GM21390 (cell line): ENCODE measurements at regions not wholly inside any gene's neighbourhood (a gene's known extent, or its start where the extent isn't known, plus 50 kb on each side); places are given as distances from the start of the nearest gene placed in this dataset.
"Not testable (repeated sequence)": the region's sequence is repeated elsewhere in the genome, so short reads cannot be mapped to it uniquely, and the experiment has no call there.

ENCODE experiments used
- ATAC-seq: cut with Tn5 transposase; IDR thresholded peaks from one replicate; pipeline ENCODE4 v1.9.1; 2021; ENCODE audit not compliant: unreplicated experiment

- not testable (repeated sequence) for ATAC-seq
Observed at GRCh38 chr2:91497129-91498064, 2805.9 kb downstream of the RPIA start.

- ATAC-seq = not testable (repeated sequence)
Observed at GRCh38 chr2:91498065-91498449, 2806.6 kb downstream of the RPIA start.

GRCh38 chr2:91498513-91499250 lies 2807.2 kb downstream of the RPIA start:
- ATAC-seq = not testable (repeated sequence)

DNA sequence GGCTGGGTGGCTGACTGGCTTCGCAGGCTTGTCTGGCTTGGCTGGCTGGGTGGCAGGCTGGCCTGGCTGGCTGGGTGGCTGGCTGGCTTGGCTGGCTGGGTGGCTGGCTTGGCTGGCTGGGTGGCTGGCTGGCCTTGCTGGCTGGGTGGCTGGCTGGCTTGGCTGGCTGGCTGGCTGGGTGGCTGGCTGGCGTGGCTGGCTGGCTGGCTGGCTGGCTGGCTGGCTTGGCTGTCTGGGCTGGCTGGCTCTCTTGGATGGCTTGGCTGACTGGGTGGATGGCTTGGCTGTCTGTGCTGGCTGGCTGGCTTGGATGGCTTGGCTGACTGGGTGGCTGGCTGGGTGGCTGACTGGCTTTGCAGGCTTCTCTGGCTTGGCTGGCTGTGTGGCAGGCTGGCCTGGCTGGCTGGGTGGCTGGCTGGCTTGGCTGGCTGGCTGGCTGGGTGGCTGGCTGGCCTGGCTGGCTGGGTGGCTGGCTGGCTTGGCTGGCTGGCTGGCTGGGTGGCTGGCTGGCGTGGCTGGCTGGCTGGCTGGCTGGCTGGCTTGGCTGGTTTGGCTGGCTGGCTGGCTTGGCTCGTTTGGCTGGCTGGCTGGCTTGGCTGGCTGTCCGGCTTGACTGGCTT lies 2808.1 kb downstream of the RPIA start:
- ATAC-seq = not testable (repeated sequence)

- ATAC-seq = not testable (repeated sequence)
Observed at GRCh38 chr2:91500246-91500977, 2808.9 kb downstream of the RPIA start.

DNA sequence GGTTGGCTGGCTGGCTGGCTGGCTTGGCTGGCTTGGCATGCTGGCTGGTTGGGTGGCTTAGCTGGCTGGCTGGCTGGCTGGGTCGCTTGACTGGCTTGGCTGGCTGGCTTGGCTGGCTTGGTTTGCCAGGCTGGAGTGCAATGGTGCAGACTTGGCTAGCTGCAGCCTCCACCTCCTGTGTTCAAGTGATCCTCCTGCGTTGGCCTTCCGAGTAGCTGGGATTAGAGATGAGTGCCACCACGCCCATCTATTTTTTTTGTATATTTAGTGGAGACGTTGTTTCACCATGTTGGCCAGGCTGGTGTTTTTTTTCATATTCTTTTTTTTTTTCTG lies 2809.5 kb downstream of the RPIA start:
- ATAC-seq = not testable (repeated sequence)

- not testable (repeated sequence) for ATAC-seq
Observed at GRCh38 chr2:91501481-91502080, 2810.1 kb downstream of the RPIA start.

- not testable (repeated sequence) for ATAC-seq
Observed at GRCh38 chr2:91503572-91503958, 2812.1 kb downstream of the RPIA start.

DNA sequence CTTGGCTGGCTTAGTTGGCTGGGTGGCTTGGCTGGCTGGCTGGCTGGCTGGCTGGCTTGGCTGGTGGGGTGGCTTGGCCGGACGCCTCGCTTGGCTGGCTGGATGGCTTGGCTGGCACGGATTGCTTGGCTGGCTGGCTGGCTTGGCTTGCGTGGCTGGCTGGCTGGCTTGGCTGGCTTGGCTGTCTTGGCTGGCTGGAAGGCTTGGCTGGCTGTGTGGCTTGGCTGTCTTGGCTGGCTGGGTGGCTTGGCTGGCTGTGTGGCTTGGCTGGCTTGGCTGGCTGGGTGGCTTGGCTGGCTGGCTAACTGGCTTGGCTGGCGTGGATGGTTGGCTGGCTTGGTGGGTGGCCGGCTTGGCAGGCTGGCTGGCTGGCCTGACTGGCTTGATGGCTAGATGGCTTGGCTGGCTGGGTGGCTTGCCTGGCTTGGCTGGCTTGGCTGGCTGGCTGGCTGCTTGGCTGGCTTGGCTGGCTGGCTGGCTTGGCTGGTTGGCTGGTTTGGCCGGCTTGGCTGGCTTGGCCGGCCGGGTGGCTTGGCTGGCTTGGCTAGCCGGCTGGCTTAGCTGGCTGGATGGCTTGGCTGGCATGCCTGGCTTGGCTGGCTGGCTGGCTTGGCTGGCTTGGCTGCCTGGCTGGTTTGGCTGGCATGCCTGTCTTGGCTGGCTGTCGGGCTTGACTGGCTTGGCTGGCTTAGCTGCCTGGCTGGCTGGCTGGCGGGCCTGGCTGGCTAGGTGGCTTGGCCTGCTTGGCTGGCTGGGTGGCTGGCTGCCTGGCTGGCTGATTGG lies 2812.7 kb downstream of the RPIA start:
- ATAC-seq = not testable (repeated sequence)

- not testable (repeated sequence) for ATAC-seq
Observed at GRCh38 chr2:91508816-91509215, 2817.3 kb downstream of the RPIA start.

GRCh38 chr2:91509276-91509675 lies 2817.8 kb downstream of the RPIA start:
- ATAC-seq = not testable (repeated sequence)

- not testable (repeated sequence) for ATAC-seq
Observed at GRCh38 chr2:91511166-91511565, 2819.7 kb downstream of the RPIA start.

GRCh38 chr2:91515966-91516365 lies 2824.5 kb downstream of the RPIA start:
- not testable (repeated sequence) for ATAC-seq

DNA sequence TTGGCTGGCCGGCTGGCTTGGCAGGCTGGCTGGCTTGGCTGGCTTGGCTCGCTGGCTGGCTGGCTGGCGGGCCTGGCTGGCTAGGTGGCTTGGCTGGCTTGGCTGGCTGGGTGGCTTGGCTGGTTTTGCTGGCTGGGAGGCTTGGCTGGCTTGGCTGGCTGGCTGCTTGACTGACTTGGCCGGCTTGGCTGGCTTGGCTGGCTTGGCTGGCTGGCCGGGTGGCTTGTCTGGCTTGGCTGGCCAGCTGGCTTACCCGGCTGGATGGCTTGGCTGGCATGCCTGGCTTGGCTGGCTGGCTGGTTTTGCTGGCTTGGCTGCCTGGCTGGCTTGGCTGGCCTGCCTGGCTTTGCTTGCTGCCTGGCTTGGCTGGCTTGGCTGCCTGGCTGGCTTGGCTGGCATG lies 2825.2 kb downstream of the RPIA start:
- not testable (repeated sequence) for ATAC-seq

- not testable (repeated sequence) for ATAC-seq
Observed at GRCh38 chr2:91517846-91518245, 2826.4 kb downstream of the RPIA start.

- ATAC-seq = not testable (repeated sequence)
Observed at GRCh38 chr2:91518361-91518981, 2827.0 kb downstream of the RPIA start.

DNA sequence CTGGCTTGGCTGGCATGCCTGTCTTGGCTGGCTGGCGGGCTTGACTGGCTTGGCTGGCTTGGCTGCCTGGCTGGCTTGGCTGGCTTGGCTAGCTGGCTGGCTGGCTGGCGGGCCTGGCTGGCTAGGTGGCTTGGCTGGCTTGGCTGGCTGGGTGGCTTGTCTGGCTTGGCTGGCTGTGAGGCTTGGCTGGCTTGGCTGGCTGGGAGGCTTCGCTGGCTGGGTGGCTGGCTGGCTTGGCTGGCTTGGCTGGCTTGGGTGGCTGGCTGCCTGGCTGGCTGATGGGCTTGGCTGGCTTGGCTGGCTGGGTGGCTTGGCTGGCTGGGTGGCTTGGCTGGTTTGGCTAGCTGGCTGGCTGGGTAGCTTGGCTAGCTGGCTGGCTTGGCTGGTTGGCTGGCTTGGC lies 2827.9 kb downstream of the RPIA start:
- not testable (repeated sequence) for ATAC-seq

DNA sequence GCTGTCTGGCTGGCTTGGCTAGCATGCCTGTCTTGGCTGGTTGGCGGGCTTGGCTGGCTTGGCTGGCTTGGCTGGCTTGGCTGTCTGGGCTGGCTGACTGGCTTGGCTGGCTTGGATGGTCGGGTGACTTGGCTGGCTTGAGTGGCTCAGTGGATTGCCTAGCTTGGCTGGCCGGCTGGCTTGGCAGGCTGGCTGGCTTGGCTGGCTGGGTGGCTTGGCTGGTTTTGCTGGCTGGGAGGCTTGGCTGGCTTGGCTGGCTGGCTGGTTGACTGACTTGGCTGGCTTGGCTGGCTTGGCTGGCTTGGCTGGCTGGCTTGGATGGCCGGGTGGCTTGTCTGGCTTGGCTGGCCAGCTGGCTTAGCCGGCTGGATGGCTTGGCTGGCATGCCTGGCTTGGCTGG lies 2828.4 kb downstream of the RPIA start:
- ATAC-seq = not testable (repeated sequence)

DNA sequence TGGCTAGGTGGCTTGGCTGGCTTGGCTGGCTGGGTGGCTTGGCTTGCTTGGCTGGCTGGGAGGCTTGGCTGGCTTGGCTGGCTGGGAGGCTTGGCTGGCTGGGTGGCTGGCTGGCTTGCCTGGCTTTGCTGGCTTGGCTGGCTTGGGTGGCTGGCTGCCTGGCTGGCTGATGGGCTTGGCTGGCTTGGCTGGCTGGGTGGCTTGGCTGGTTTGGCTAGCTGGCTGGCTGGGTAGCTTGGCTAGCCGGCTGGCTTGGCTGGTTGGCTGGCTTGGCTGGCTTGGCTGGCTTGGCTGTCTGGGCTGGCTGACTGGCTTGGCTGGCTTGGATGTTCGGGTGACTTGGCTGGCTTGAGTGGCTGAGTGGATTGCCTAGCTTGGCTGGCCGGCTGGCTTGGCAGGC lies 2829.1 kb downstream of the RPIA start:
- not testable (repeated sequence) for ATAC-seq
